HG02943 (cell line): ENCODE measurements at regions not wholly inside any gene's neighbourhood (a gene's known extent, or its start where the extent isn't known, plus 50 kb on each side); places are given as distances from the start of the nearest gene placed in this dataset.
"Not testable (repeated sequence)": the region's sequence is repeated elsewhere in the genome, so short reads cannot be mapped to it uniquely, and the experiment has no call there.

Source experiments
- ATAC-seq: cut with Tn5 transposase; IDR thresholded peaks from one replicate; pipeline ENCODE4 v1.9.1; 2021; ENCODE audit warnings: mild to moderate bottlenecking, low read depth, moderate library complexity; ENCODE audit not compliant: unreplicated experiment

GRCh38 chr2:196275646-196276352 lies 104.4 kb upstream of the STK17B start:
- ATAC-seq: no peak

GRCh38 chr2:196276421-196276820 lies 105.0 kb upstream of the STK17B start:
- no peak for ATAC-seq

GRCh38 chr2:196277002-196277401 lies 105.6 kb upstream of the STK17B start:
- no peak for ATAC-seq

- no peak for ATAC-seq
Measured at GRCh38 chr2:196278491-196278911, 107.1 kb upstream of the STK17B start.

GRCh38 chr2:196279541-196279940 lies 108.2 kb upstream of the STK17B start:
- ATAC-seq: no peak

GRCh38 chr2:196284144-196284844 lies 112.9 kb upstream of the STK17B start:
- no peak for ATAC-seq

GRCh38 chr2:196284866-196285557 lies 113.6 kb upstream of the STK17B start:
- no peak for ATAC-seq

GRCh38 chr2:196286821-196287220 lies 115.4 kb upstream of the STK17B start:
- ATAC-seq: no peak

GRCh38 chr2:196287523-196287922 lies 116.1 kb upstream of the STK17B start:
- no peak for ATAC-seq

GRCh38 chr2:196288006-196288538 lies 116.7 kb upstream of the STK17B start:
- ATAC-seq: no peak

GRCh38 chr2:196289000-196289399 lies 117.6 kb upstream of the STK17B start:
- no peak for ATAC-seq

GRCh38 chr2:196290136-196290535 lies 118.8 kb upstream of the STK17B start:
- no peak for ATAC-seq

GRCh38 chr2:196290569-196290968 lies 119.2 kb upstream of the STK17B start:
- no peak for ATAC-seq

- no peak for ATAC-seq
Measured at GRCh38 chr2:196291426-196291825, 120.0 kb upstream of the STK17B start.

- no peak for ATAC-seq
Measured at GRCh38 chr2:196291873-196292800, 120.8 kb upstream of the STK17B start.

GRCh38 chr2:196293751-196294515 lies 122.6 kb upstream of the STK17B start:
- no peak for ATAC-seq

- no peak for ATAC-seq
Measured at GRCh38 chr2:196294516-196294909, 123.1 kb upstream of the STK17B start.

GRCh38 chr2:196295005-196295404 lies 123.6 kb upstream of the STK17B start:
- ATAC-seq: no peak

GRCh38 chr2:196298106-196298723 lies 126.8 kb upstream of the STK17B start:
- ATAC-seq: not testable (repeated sequence)
